B cell (primary cell): ENCODE measurements at regions not wholly inside any gene's neighbourhood (a gene's known extent, or its start where the extent isn't known, plus 50 kb on each side); places are given as distances from the start of the nearest gene placed in this dataset.

Experiments
- CTCF ChIP-seq: fragments of 200-600 bp; IDR thresholded peaks from one replicate; pipeline ENCODE4 v1.8.0; 2022; ENCODE audit warnings: antibody characterized with exemption, mild to moderate bottlenecking
- EZH2 ChIP-seq: IDR thresholded peaks from 2 replicates; pipeline ENCODE4 v1.6.1; 2012; ENCODE audit warnings: borderline replicate concordance, low read depth, mild to moderate bottlenecking, moderate library complexity, low read length; ENCODE audit not compliant: insufficient read depth, poor library complexity, severe bottlenecking

GRCh38 chr20:22274330-22274729, 310.0 kb downstream of the FOXA2 start:
- TF ChIP-seq CTCF (no peak), EZH2 (no peak)
